Ascending aorta (tissue), 2 donors: ENCODE measurements at regions not wholly inside any gene's neighbourhood (a gene's known extent, or its start where the extent isn't known, plus 50 kb on each side); places are given as distances from the start of the nearest gene placed in this dataset.

ENCODE experiments used
- DNase-seq, 2 donors: peaks; one replicate each; pipeline ENCODE4 v3.0.0-alpha.2; 2019; ENCODE audit warnings: low spot score in 2 of 2
- H3K27ac ChIP-seq, 2 donors: fragments of 200-600 bp; sonication (generic); one replicate each; pipeline ENCODE4 v1.5.1; 2016 to 2017; ENCODE audit warnings: mild to moderate bottlenecking in 1 of 2
- H3K27me3 ChIP-seq: fragments of 200-600 bp; sonication (generic); one replicate; pipeline ENCODE4 v1.5.1; 2017
- H3K36me3 ChIP-seq, 2 donors: fragments of 200-600 bp; sonication (generic); one replicate each; pipeline ENCODE4 v1.5.1; 2016
- H3K4me1 ChIP-seq, 2 donors: fragments of 200-600 bp; sonication (generic); one replicate each; pipeline ENCODE4 v1.5.1; 2016 to 2017; ENCODE audit warnings: mild to moderate bottlenecking in 1 of 2
- H3K4me3 ChIP-seq, 2 donors: fragments of 200-600 bp; sonication (generic); one replicate each; pipeline ENCODE4 v1.5.1; 2016 to 2017; ENCODE audit warnings: mild to moderate bottlenecking in 1 of 2
- H3K9me3 ChIP-seq, 2 donors: fragments of 200-600 bp; sonication (generic); one replicate each; pipeline ENCODE4 v1.5.1; 2016
- CTCF ChIP-seq, 3 experiments: fragments of 200-600 bp in 2 of 3; fragments of 450-650 bp in 1 of 3; sonication (generic) in 2 of 3; IDR thresholded peaks; one replicate each; pipeline ENCODE4 v1.5.1; 2016 to 2019; ENCODE audit warnings: antibody characterized with exemption in 3 of 3, mild to moderate bottlenecking in 1 of 3, moderate library complexity in 1 of 3
- intact Hi-C: fragments of 100-400 bp; cut with DNase I; formaldehyde crosslinking; loops from one replicate; pipeline ENCODE4 v1.15.1; 2023

GRCh38 chr16:86389566-86390328, 120.6 kb upstream of the FOXF1 start:
- Histone ChIP-seq H3K4me3 (no peak overlapping the region), H3K9me3 (no peaks in the 10 kb centered on the region), H3K4me1 (no peaks in the 10 kb centered on the region), H3K27ac (no peak overlapping the region), H3K36me3 (no peaks in the 10 kb centered on the region), H3K27me3 (no peaks in the 10 kb centered on the region)
- no peak for DNase-seq
- no peak for TF ChIP-seq CTCF (IDR thresholded peaks at IDR 0.05)
- intact Hi-C loops = no loop called here

- intact Hi-C loops = no loop called here
- no peaks in the 10 kb centered on the region for H3K36me3 ChIP-seq
- no peak overlapping the region for H3K4me3 ChIP-seq
- H3K9me3 ChIP-seq = no peaks in the 10 kb centered on the region
- DNase-seq = no peak
- H3K4me1 ChIP-seq = no peaks in the 10 kb centered on the region
- H3K27ac ChIP-seq = no peak overlapping the region
- H3K27me3 ChIP-seq = no peaks in the 10 kb centered on the region
- no peak for TF ChIP-seq CTCF (IDR thresholded peaks at IDR 0.05)
Observed at GRCh38 chr16:86390335-86390734, 120.0 kb upstream of the FOXF1 start.

GRCh38 chr16:86391486-86391885, 118.8 kb upstream of the FOXF1 start:
- no peak for DNase-seq
- Histone ChIP-seq H3K9me3 (no peaks in the 10 kb centered on the region), H3K27ac (no peak overlapping the region), H3K36me3 (no peaks in the 10 kb centered on the region), H3K4me1 (no peaks in the 10 kb centered on the region), H3K27me3 (no peaks in the 10 kb centered on the region), H3K4me3 (no peak overlapping the region)
- TF ChIP-seq CTCF (IDR thresholded peaks at IDR 0.05) = no peak
- intact Hi-C loops = no loop called here

GRCh38 chr16:86391984-86392383, 118.3 kb upstream of the FOXF1 start:
- Histone ChIP-seq H3K27ac (no peak overlapping the region), H3K4me1 (no peaks in the 10 kb centered on the region), H3K9me3 (no peaks in the 10 kb centered on the region), H3K27me3 (no peaks in the 10 kb centered on the region), H3K4me3 (no peak overlapping the region), H3K36me3 (no peaks in the 10 kb centered on the region)
- no peak for TF ChIP-seq CTCF (IDR thresholded peaks at IDR 0.05)
- DNase-seq = no peak
- intact Hi-C loops = no loop called here

- intact Hi-C loops = no loop called here
- DNase-seq = no peak
- Histone ChIP-seq H3K9me3 (no peaks in the 10 kb centered on the region), H3K36me3 (no peaks in the 10 kb centered on the region), H3K4me3 (no peak overlapping the region), H3K27me3 (no peaks in the 10 kb centered on the region), H3K27ac (no peak overlapping the region), H3K4me1 (no peaks in the 10 kb centered on the region)
- TF ChIP-seq CTCF (IDR thresholded peaks at IDR 0.05) = no peak
Observed at GRCh38 chr16:86392436-86393152, 117.7 kb upstream of the FOXF1 start.
